Kidney (tissue), 13 donors: ENCODE measurements at regions not wholly inside any gene's neighbourhood (a gene's known extent, or its start where the extent isn't known, plus 50 kb on each side); places are given as distances from the start of the nearest gene placed in this dataset.
"Not testable (repeated sequence)": the region's sequence is repeated elsewhere in the genome, so short reads cannot be mapped to it uniquely, and the experiment has no call there.

Experiments
- DNase-seq, 5 donors: peaks; one replicate each; pipeline ENCODE4 v3.0.0-alpha.2; 2013 to 2020
- FAIRE-seq: peaks from 2 replicates; lab custom pipeline; 2012; peaks lifted over from hg19 to GRCh38; lab: Jason Lieb, UNC
- H3K27ac ChIP-seq, 2 donors: one replicate each; pipeline ENCODE4 v1.7.0; 2013; ENCODE audit warnings: low read depth in 2 of 2, low read length in 2 of 2, inconsistent platforms in 1 of 2
- H3K27me3 ChIP-seq: one replicate; pipeline ENCODE4 v1.7.1; 2013; ENCODE audit warnings: low read length, inconsistent platforms; ENCODE audit not compliant: control insufficient read depth, insufficient read depth
- H3K36me3 ChIP-seq, 3 donors: one replicate each; pipeline versions ENCODE4 v1.7.0 to v1.7.1; 2013; ENCODE audit warnings: low read length in 3 of 3, control low read depth in 1 of 3, inconsistent platforms in 1 of 3; ENCODE audit not compliant: insufficient read depth in 3 of 3, control insufficient read depth in 2 of 3
- H3K4me1 ChIP-seq, 3 donors: one replicate each; pipeline versions ENCODE4 v1.7.0 to v1.7.1; 2013; ENCODE audit warnings: low read length in 3 of 3, inconsistent platforms in 1 of 3, low read depth in 1 of 3; ENCODE audit not compliant: control insufficient read depth in 2 of 3, insufficient read depth in 2 of 3
- H3K4me3 ChIP-seq, 3 donors: one replicate each; pipeline versions ENCODE4 v1.7.0 to v1.8.1; 2013; ENCODE audit warnings: low read length in 3 of 3, control low read depth in 1 of 3, inconsistent platforms in 1 of 3
- H3K9ac ChIP-seq, 3 donors: one replicate each; pipeline versions ENCODE4 v1.7.0 to v1.7.1; 2013; ENCODE audit warnings: low read length in 3 of 3, control low read depth in 1 of 3, inconsistent platforms in 1 of 3
- H3K9me3 ChIP-seq, 3 donors: one replicate each; pipeline versions ENCODE4 v1.7.0 to v1.7.1; 2013; ENCODE audit warnings: low read length in 3 of 3, control low read depth in 1 of 3, inconsistent platforms in 1 of 3; ENCODE audit not compliant: control insufficient read depth in 2 of 3, insufficient read depth in 1 of 3
- CTCF ChIP-seq: IDR thresholded peaks from 3 replicates; pipeline ENCODE4 v1.5.1; 2012; ENCODE audit warnings: mild to moderate bottlenecking, moderate library complexity, borderline replicate concordance; ENCODE audit not compliant: insufficient read depth; ENCODE audit errors: extremely low read depth
- intact Hi-C: fragments of 100-400 bp; cut with DNase I; formaldehyde crosslinking; loops from one replicate; pipeline ENCODE4 v1.11.1; 2022
- donor health status: control.
- donor health status: control.
- donor health status: control.
- donor health status: control.
- donor health status: control.
- donor health status: DM: yes; HTN: yes; CAD: no.
- donor health status: Normal renal cell carcinoma (clear cell type).

- H3K4me3 ChIP-seq, H3K36me3 ChIP-seq, H3K27ac ChIP-seq, FAIRE-seq, H3K27me3 ChIP-seq, intact Hi-C loops, H3K9ac ChIP-seq, H3K9me3 ChIP-seq, H3K4me1 ChIP-seq: not testable (repeated sequence)
- peak in 4 of 5 donors; percentile 9 to 66 (median 50) for DNase-seq
Measured at GRCh38 chr15:28789401-28790114, 58.9 kb downstream of the GOLGA6L7 start.

DNA sequence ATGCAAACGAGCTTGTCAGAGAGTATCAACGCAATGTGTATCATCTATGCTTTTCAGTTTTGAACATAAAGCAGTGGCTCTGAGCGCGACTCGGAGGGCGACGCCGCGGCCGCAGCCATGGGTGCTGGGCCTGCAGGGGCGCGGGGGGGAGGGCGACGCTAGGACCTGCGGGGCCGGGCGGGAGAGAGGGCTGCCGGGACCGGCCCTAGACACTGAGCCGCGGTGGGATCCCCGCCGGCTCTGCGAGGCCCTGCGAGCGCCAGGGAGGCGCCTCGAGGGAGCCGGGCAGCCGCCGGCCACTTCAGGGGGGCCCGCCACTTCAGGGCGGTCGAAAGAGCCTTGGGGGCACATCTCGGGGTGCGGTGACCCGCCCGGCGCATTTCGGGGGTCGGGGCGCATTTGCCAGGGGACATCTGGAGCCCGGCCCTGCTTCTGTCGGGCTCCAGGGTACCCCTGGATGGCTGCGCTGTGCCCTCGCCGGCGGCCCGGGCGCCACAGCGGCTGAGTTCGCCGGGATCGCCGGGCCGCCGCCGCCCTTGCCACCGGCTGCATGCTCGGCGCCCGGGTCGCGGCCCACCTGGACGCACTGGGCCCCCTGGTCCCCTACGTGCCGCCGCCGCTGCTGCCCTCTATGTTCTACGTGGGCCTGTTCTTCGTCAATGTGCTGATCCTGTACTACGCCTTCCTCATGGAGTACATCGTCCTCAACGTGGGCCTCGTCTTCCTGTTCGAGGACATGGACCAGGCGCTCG is 59.6 kb downstream of the GOLGA6L7 start:
- H3K36me3 ChIP-seq, H3K27me3 ChIP-seq, FAIRE-seq, H3K27ac ChIP-seq, intact Hi-C loops, H3K9ac ChIP-seq, H3K4me1 ChIP-seq, H3K4me3 ChIP-seq, H3K9me3 ChIP-seq: not testable (repeated sequence)
- peak in 2 of 5 donors; percentile 8 to 34 for DNase-seq

- H3K9me3 ChIP-seq, FAIRE-seq, H3K36me3 ChIP-seq, intact Hi-C loops, H3K27me3 ChIP-seq, H3K9ac ChIP-seq, H3K4me3 ChIP-seq, H3K4me1 ChIP-seq, DNase-seq, H3K27ac ChIP-seq: not testable (repeated sequence)
Measured at GRCh38 chr15:28788176-28788575, 60.3 kb downstream of the GOLGA6L7 start.

- DNase-seq, result no peak
- H3K4me3 ChIP-seq, result no peak overlapping the region
- no peaks in the 10 kb centered on the region for H3K4me1 ChIP-seq
- H3K9me3 ChIP-seq, result no peaks in the 10 kb centered on the region
- no peaks in the 10 kb centered on the region for H3K27me3 ChIP-seq
- intact Hi-C loops, result no loop called here
- no peak overlapping the region for H3K27ac ChIP-seq
- FAIRE-seq, result no peak
- no peak overlapping the region for H3K9ac ChIP-seq
- TF ChIP-seq CTCF, result no peak
- H3K36me3 ChIP-seq, result no peaks in the 10 kb centered on the region
Measured at GRCh38 chr15:28786521-28786920, 61.9 kb downstream of the GOLGA6L7 start.

- FAIRE-seq, H3K27ac ChIP-seq, H3K36me3 ChIP-seq, H3K9me3 ChIP-seq, H3K4me3 ChIP-seq, intact Hi-C loops, H3K9ac ChIP-seq, H3K27me3 ChIP-seq, H3K4me1 ChIP-seq: not testable (repeated sequence)
- peak in 1 of 5 donors; percentile 58 for DNase-seq
Measured at GRCh38 chr15:28784347-28785163, 63.9 kb downstream of the GOLGA6L7 start.
